ENCODE measurements at regions not wholly inside any gene's neighbourhood (a gene's known extent, or its start where the extent isn't known, plus 50 kb on each side); places are given as distances from the start of the nearest gene placed in this dataset.

- H3K27me3 ChIP-seq (ENCODE audit: control insufficient read depth in 2 of 2, insufficient read depth in 2 of 2, low read length in 2 of 2), result no peaks in the 10 kb centered on the region
- H3K27ac ChIP-seq (ENCODE audit: insufficient read depth, low read depth, low read length), result no peak overlapping the region
- FAIRE-seq, result peak; percentile 28
- H3K4me2 ChIP-seq (ENCODE audit: insufficient read depth, low read length), result peak overlapping the region; percentile 75
- H3K9me1 ChIP-seq (replicated peaks; ENCODE audit: control insufficient read depth, extremely low read depth, insufficient read depth, low read length), result no peaks in the 10 kb centered on the region
- no TSS peak for BruUV-seq (replicated peaks)
- no peak overlapping the region for H3K9ac ChIP-seq (replicated peaks; ENCODE audit: extremely low read depth, insufficient read depth, low read length)
- TF ChIP-seq CTCF (IDR thresholded peaks at IDR 0.05; ENCODE audit: extremely low read depth in 1 of 2, insufficient read depth in 1 of 2, low read depth in 1 of 2, low read length in 2 of 2) (peak; percentile 28 to 37), POLR2A (IDR thresholded peaks at IDR 0.05; ENCODE audit: low read depth, low read length) (no peak), JUN (IDR thresholded peaks at IDR 0.05; ENCODE audit: borderline replicate concordance, insufficient read depth, insufficient read length, low read depth) (no peak)
- H3K4me3 ChIP-seq (replicated peaks in 1 of 3; ENCODE audit: insufficient read depth in 1 of 3, low read depth in 1 of 3, low read length in 3 of 3), result peak overlapping the region in 1 of 3 experiments; percentile 39
- POLR2A ChIA-PET, result no interaction called here
- dilution Hi-C loops (cut with MboI; ENCODE audit: extremely low pct_ligation_motif_present, low sequenced_read_pairs), result no loop called here
- H3K79me2 ChIP-seq (ENCODE audit: control insufficient read depth, insufficient read depth, low read length), result no peaks in the 10 kb centered on the region
- no peaks in the 10 kb centered on the region for H4K20me1 ChIP-seq (replicated peaks; ENCODE audit: control insufficient read depth, extremely low read depth, insufficient read depth, low read length)
- H2AFZ ChIP-seq (ENCODE audit: low read depth, low read length), result no peak overlapping the region
- peak; percentile 54 for DNase-seq (ENCODE audit: low read depth, low spot score)
- CTCF ChIA-PET, result interaction anchor here (1.0 to 1.9 kb wide), 2 partner anchors 9 to 394 kb away, joined by 5 to 18 read pairs; no protein-coding TSS in a partner anchor
- H3K9me3 ChIP-seq (replicated peaks; ENCODE audit: control insufficient read depth, insufficient read depth, low read length), result no peaks in the 10 kb centered on the region
- H3K4me1 ChIP-seq (ENCODE audit: control insufficient read depth, extremely low read depth, insufficient read depth, low read length), result peaks cover 3% of the 10 kb centered on the region
- no peaks in the 10 kb centered on the region for H3K36me3 ChIP-seq (ENCODE audit: control insufficient read depth in 2 of 2, extremely low read depth in 1 of 2, insufficient read depth in 2 of 2, low read length in 2 of 2)
- intact Hi-C loops (cut with micrococcal nuclease), result loop anchor here (1.0 to 5.0 kb wide), 3 partner anchors 330 to 1585 kb away; no protein-coding TSS in a partner anchor
Observed at GRCh38 chr4:175947117-175947722, 118.4 kb upstream of the WDR17 start.

DNA sequence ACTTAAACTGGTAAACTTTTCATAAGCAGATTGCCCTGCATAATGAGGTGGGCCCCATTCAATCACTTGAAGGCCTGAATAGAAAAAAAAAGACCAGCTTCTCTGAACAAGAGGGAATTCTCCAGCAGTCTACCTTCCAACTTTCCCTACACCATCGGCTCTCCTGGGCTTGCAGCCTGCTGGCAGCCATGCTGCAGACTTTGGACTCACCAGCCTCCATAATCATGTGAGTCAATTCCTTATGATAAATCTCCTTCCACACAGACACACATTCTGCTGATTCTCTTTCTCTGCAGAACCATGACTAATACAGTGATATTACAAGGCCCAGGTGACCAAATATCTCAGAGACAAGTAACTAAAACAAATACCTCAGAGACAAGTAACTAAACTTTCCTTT is 113.8 kb upstream of the WDR17 start:
- Histone ChIP-seq H3K27me3 (ENCODE audit: control insufficient read depth in 2 of 2, insufficient read depth in 2 of 2, low read length in 2 of 2) (no peaks in the 10 kb centered on the region), H2AFZ (ENCODE audit: low read depth, low read length) (no peak overlapping the region), H4K20me1 (replicated peaks; ENCODE audit: control insufficient read depth, extremely low read depth, insufficient read depth, low read length) (no peaks in the 10 kb centered on the region), H3K9me3 (replicated peaks; ENCODE audit: control insufficient read depth, insufficient read depth, low read length) (no peaks in the 10 kb centered on the region), H3K9me1 (replicated peaks; ENCODE audit: control insufficient read depth, extremely low read depth, insufficient read depth, low read length) (no peaks in the 10 kb centered on the region), H3K4me3 (replicated peaks in 1 of 3; ENCODE audit: insufficient read depth in 1 of 3, low read depth in 1 of 3, low read length in 3 of 3) (no peak overlapping the region), H3K36me3 (ENCODE audit: control insufficient read depth in 2 of 2, extremely low read depth in 1 of 2, insufficient read depth in 2 of 2, low read length in 2 of 2) (no peaks in the 10 kb centered on the region), H3K27ac (ENCODE audit: insufficient read depth, low read depth, low read length) (no peak overlapping the region), H3K79me2 (ENCODE audit: control insufficient read depth, insufficient read depth, low read length) (no peaks in the 10 kb centered on the region), H3K4me2 (ENCODE audit: insufficient read depth, low read length) (no peak overlapping the region), H3K9ac (replicated peaks; ENCODE audit: extremely low read depth, insufficient read depth, low read length) (no peak overlapping the region), H3K4me1 (ENCODE audit: control insufficient read depth, extremely low read depth, insufficient read depth, low read length) (peaks cover under 1% of the 10 kb centered on the region)
- TF ChIP-seq EZH2 (IDR thresholded peaks at IDR 0.05; ENCODE audit: borderline replicate concordance, low read depth, low read length, severe bottlenecking), result no peak
- no peak for TF ChIP-seq MAX (IDR thresholded peaks at IDR 0.05; ENCODE audit: insufficient read depth, insufficient read length)
- TF ChIP-seq FOS (IDR thresholded peaks at IDR 0.05; ENCODE audit: borderline replicate concordance, insufficient read depth, low read length), result no peak
- no peak for TF ChIP-seq JUN (IDR thresholded peaks at IDR 0.05; ENCODE audit: borderline replicate concordance, insufficient read depth, insufficient read length, low read depth)
- TF ChIP-seq POLR2AphosphoS5 (IDR thresholded peaks at IDR 0.05; ENCODE audit: insufficient read depth, low read depth, low read length), result no peak
- no peak for TF ChIP-seq CTCF (IDR thresholded peaks at IDR 0.05; ENCODE audit: extremely low read depth in 1 of 2, insufficient read depth in 1 of 2, low read depth in 1 of 2, low read length in 2 of 2)
- no peak for TF ChIP-seq GATA2 (IDR thresholded peaks at IDR 0.05; ENCODE audit: insufficient read depth, insufficient read length, low read depth, low read length)
- TF ChIP-seq MYC (IDR thresholded peaks at IDR 0.05; ENCODE audit: low read depth, low read length), result no peak
- no peak for TF ChIP-seq POLR2A (IDR thresholded peaks at IDR 0.05; ENCODE audit: low read depth, low read length)
- DNase-seq (ENCODE audit: low read depth, low spot score), result no peak
- CTCF ChIA-PET, result no interaction called here
- dilution Hi-C loops (cut with MboI; ENCODE audit: extremely low pct_ligation_motif_present, low sequenced_read_pairs) (no loop called here), intact Hi-C loops (cut with micrococcal nuclease) (loop anchor here (5.0 kb wide), 1 partner anchor 171 kb away; no protein-coding TSS in a partner anchor)
- BruUV-seq (replicated peaks), result no TSS peak
- no peak for FAIRE-seq
- POLR2A ChIA-PET, result no interaction called here
